ENCODE measurements at regions not wholly inside any gene's neighbourhood (a gene's known extent, or its start where the extent isn't known, plus 50 kb on each side); places are given as distances from the start of the nearest gene placed in this dataset.

GRCh38 chr21:19992540-19992939, 1005.7 kb upstream of the NCAM2 start:
- TF ChIP-seq CTCF (IDR thresholded peaks at IDR 0.05) (no peak), POLR2A (IDR thresholded peaks at IDR 0.05) (no peak), POLR2AphosphoS5 (IDR thresholded peaks at IDR 0.05) (no peak), EP300 (IDR thresholded peaks at IDR 0.05) (no peak)
